ENCODE measurements at regions not wholly inside any gene's neighbourhood (a gene's known extent, or its start where the extent isn't known, plus 50 kb on each side); places are given as distances from the start of the nearest gene placed in this dataset.

DNA sequence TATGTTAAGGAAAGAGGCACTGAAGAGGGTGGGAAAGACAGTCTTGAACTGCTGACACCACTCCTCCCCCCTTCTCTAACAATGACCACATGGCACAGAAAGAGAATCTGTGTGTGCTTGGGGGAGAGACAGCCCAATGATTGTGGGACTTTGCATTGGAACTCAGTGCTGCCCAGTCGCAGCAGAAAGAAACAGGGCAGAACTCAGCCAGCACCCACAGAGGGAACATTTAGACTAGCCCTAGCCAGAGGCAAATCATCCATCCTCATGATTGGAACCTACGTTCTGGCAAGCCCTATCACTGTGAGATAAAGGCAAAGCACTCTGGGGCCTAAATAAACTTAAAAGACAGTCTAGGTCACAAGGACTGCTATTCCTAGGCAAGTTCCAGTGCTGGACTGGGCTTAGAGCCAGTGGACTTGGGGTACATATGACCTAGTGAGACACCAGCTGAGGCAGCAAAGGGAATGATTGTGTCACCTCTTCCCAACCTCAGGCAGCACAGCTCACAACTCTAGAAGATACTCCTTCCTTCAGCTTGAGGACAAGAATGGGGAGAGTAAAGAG lies 132.8 kb upstream of the S100G start:
- TF ChIP-seq, protein P1, sequence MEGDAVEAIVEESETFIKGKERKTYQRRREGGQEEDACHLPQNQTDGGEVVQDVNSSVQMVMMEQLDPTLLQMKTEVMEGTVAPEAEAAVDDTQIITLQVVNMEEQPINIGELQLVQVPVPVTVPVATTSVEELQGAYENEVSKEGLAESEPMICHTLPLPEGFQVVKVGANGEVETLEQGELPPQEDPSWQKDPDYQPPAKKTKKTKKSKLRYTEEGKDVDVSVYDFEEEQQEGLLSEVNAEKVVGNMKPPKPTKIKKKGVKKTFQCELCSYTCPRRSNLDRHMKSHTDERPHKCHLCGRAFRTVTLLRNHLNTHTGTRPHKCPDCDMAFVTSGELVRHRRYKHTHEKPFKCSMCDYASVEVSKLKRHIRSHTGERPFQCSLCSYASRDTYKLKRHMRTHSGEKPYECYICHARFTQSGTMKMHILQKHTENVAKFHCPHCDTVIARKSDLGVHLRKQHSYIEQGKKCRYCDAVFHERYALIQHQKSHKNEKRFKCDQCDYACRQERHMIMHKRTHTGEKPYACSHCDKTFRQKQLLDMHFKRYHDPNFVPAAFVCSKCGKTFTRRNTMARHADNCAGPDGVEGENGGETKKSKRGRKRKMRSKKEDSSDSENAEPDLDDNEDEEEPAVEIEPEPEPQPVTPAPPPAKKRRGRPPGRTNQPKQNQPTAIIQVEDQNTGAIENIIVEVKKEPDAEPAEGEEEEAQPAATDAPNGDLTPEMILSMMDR (IDR thresholded peaks at IDR 0.05) = no peak
- TF ChIP-seq POLR2A (IDR thresholded peaks at IDR 0.05) = no peak

All from Peyer's patch (tissue), 4 donors.